Mammary epithelial cell (primary cell): ENCODE measurements at regions not wholly inside any gene's neighbourhood (a gene's known extent, or its start where the extent isn't known, plus 50 kb on each side); places are given as distances from the start of the nearest gene placed in this dataset.

Experiments
- EZH2 ChIP-seq: IDR thresholded peaks from 2 replicates; pipeline ENCODE4 v1.6.1; 2012; ENCODE audit warnings: low read length, inconsistent platforms, borderline replicate concordance
- TF ChIP-seq, protein P1 (sequence below), 2 donors: IDR thresholded peaks in 1 of 2; conservative IDR thresholded peaks in 1 of 2; 2 replicates each; pipeline ENCODE4 v1.5.1; 2011 to 2012; ENCODE audit warnings: inconsistent platforms in 2 of 2, low read length in 2 of 2, mild to moderate bottlenecking in 2 of 2, control low read depth in 1 of 2, low read depth in 1 of 2; ENCODE audit not compliant: insufficient read depth in 1 of 2; ENCODE audit errors: extremely low read depth in 1 of 2

- TF ChIP-seq, protein P1, sequence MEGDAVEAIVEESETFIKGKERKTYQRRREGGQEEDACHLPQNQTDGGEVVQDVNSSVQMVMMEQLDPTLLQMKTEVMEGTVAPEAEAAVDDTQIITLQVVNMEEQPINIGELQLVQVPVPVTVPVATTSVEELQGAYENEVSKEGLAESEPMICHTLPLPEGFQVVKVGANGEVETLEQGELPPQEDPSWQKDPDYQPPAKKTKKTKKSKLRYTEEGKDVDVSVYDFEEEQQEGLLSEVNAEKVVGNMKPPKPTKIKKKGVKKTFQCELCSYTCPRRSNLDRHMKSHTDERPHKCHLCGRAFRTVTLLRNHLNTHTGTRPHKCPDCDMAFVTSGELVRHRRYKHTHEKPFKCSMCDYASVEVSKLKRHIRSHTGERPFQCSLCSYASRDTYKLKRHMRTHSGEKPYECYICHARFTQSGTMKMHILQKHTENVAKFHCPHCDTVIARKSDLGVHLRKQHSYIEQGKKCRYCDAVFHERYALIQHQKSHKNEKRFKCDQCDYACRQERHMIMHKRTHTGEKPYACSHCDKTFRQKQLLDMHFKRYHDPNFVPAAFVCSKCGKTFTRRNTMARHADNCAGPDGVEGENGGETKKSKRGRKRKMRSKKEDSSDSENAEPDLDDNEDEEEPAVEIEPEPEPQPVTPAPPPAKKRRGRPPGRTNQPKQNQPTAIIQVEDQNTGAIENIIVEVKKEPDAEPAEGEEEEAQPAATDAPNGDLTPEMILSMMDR (conservative IDR thresholded peaks at IDR 0.05 in 1 of 2, IDR thresholded peaks at IDR 0.05 in 1 of 2; ENCODE audit: extremely low read depth in 1 of 2, insufficient read depth in 1 of 2, low read depth in 1 of 2, low read length in 2 of 2), result no peak
- TF ChIP-seq EZH2, result no peak
These were observed 211.5 kb downstream of the SOX4 start for GRCh38 chr6:21804941-21805610.
